GM12878 (cell line): ENCODE measurements at regions not wholly inside any gene's neighbourhood (a gene's known extent, or its start where the extent isn't known, plus 50 kb on each side); places are given as distances from the start of the nearest gene placed in this dataset.

Source experiments
- ATAC-seq: fragments of 200-7000 bp; cut with Tn5 transposase; 3 replicates; pipeline ENCODE4 v1.9.1; 2020; ENCODE audit warnings: mild to moderate bottlenecking, moderate library complexity
- BruUV-seq: library from RNA; stranded (reverse); fragments of 400-500 nt; replicated peaks from 2 replicates; lab custom pipeline; 2021; lab: Mats Ljungman, UMichigan
- CTCF ChIA-PET: fragments of 300-600 bp; sonication (Branson Sonifier 250); formaldehyde crosslinking; extraction: SDS; loops from one replicate; lab custom pipeline; 2021; ENCODE audit warnings: inconsistent platforms; lab: Yijun Ruan, JAX
- POLR2A ChIA-PET: fragments of 350-600 bp; formaldehyde crosslinking; extraction: SDS; loops from one replicate; lab custom pipeline; 2021; ENCODE audit warnings: inconsistent platforms; lab: Charles Lee
- RAD21 ChIA-PET: fragments of 300-600 bp; sonication (Branson Sonifier 250); formaldehyde crosslinking; loops from one replicate; lab custom pipeline; 2023; ENCODE audit warnings: antibody characterized with exemption; ENCODE audit not compliant: unreplicated experiment; lab: Charles Lee
- SMC1A ChIA-PET: fragments of 300-600 bp; sonication (Branson Sonifier 250); formaldehyde crosslinking; loops from one replicate; lab custom pipeline; 2023; ENCODE audit not compliant: unreplicated experiment, uncharacterized antibody; lab: Charles Lee
- DNase-seq: peaks from one replicate; pipeline ENCODE4 v3.0.0-alpha.2; 2011; ENCODE audit warnings: low read depth, low spot score
- FAIRE-seq: peaks from 3 replicates; lab custom pipeline; 2011; peaks lifted over from hg19 to GRCh38; lab: Jason Lieb, UNC
- H2AFZ ChIP-seq: 2 replicates; pipeline ENCODE4 v1.6.0; 2011; ENCODE audit warnings: low read depth, low read length, control low read depth; ENCODE audit not compliant: control insufficient read depth
- H3K27ac ChIP-seq: 2 replicates; pipeline ENCODE4 v1.5.1; 2011; ENCODE audit warnings: control low read depth; ENCODE audit not compliant: control insufficient read depth, insufficient read depth
- H3K27me3 ChIP-seq, 2 experiments: replicated peaks in 1 of 2; 2 replicates each; pipeline versions ENCODE4 v1.6.0 to v1.6.1; 2011; ENCODE audit warnings: low read length in 1 of 2; ENCODE audit not compliant: control insufficient read depth in 2 of 2, insufficient read depth in 2 of 2
- H3K36me3 ChIP-seq, 2 experiments: 2 replicates each; pipeline ENCODE4 v1.5.1; 2011; ENCODE audit warnings: low read length in 1 of 2; ENCODE audit not compliant: control insufficient read depth in 2 of 2, insufficient read depth in 2 of 2
- H3K4me1 ChIP-seq: 2 replicates; pipeline ENCODE4 v1.6.1; 2011; ENCODE audit warnings: mild to moderate bottlenecking, low read length, moderate library complexity, mixed read lengths; ENCODE audit not compliant: control insufficient read depth, insufficient read depth
- H3K4me2 ChIP-seq: 2 replicates; pipeline ENCODE4 v1.6.0; 2011; ENCODE audit warnings: control low read depth; ENCODE audit not compliant: control insufficient read depth, insufficient read depth
- H3K4me3 ChIP-seq: fragments of 200-600 bp; sonication (generic); 2 replicates; pipeline ENCODE4 v1.5.1; 2016
- H3K79me2 ChIP-seq: 2 replicates; pipeline ENCODE4 v1.6.0; 2011; ENCODE audit warnings: low read length; ENCODE audit not compliant: control insufficient read depth, insufficient read depth
- H3K9ac ChIP-seq: 2 replicates; pipeline ENCODE4 v1.8.0; 2011; ENCODE audit warnings: low read length, control low read depth, mixed read lengths; ENCODE audit not compliant: control insufficient read depth, insufficient read depth
- H3K9me3 ChIP-seq: replicated peaks from 3 replicates; pipeline ENCODE4 v1.5.1; 2011; ENCODE audit warnings: mild to moderate bottlenecking, low read length; ENCODE audit not compliant: control insufficient read depth, insufficient read depth
- H4K20me1 ChIP-seq: 2 replicates; pipeline ENCODE4 v1.6.0; 2011; ENCODE audit not compliant: control insufficient read depth, insufficient read depth
- CEBPB ChIP-seq, 2 experiments: fragments of 150-350 bp in 1 of 2; IDR thresholded peaks; 2 replicates each; pipeline ENCODE4 v1.6.1; 2012 to 2014; ENCODE audit warnings: low read depth in 2 of 2, low read length in 2 of 2, borderline replicate concordance in 1 of 2, inconsistent platforms in 1 of 2
- CHD4 ChIP-seq: fragments of 200-600 bp; sonication (generic); IDR thresholded peaks from 2 replicates; pipeline ENCODE4 v1.6.1; 2016; ENCODE audit warnings: mild to moderate bottlenecking
- SMC3 ChIP-seq: IDR thresholded peaks from 2 replicates; pipeline ENCODE4 v1.6.1; 2011; ENCODE audit warnings: low read length, improper control_type of control experiment, borderline replicate concordance
- SP1 ChIP-seq: IDR thresholded peaks from one replicate; pipeline ENCODE4 v1.6.1; 2011; ENCODE audit warnings: low read depth, low read length
- WGBS: methylation state at CpG from one replicate; pipeline ENCODE4 v1.1.6; 2016; ENCODE audit warnings: low lambda C conversion rate; ENCODE audit not compliant: insufficient replicate concordance, insufficient coverage; ENCODE audit errors: missing lambda C conversion rate; 5-methylcytosine and 5-hydroxymethylcytosine counted together
- in situ Hi-C: fragments of 300-500 bp; cut with MboI; formaldehyde crosslinking; loops from 9 replicates; pipeline ENCODE4 v1.14.3; 2018; ENCODE audit warnings: mixed read lengths
- intact Hi-C: fragments of 100-400 bp; cut with micrococcal nuclease; formaldehyde crosslinking; loops from one replicate; pipeline ENCODE4 v1.14.2; 2022; ENCODE audit not compliant: unreplicated experiment
- TF ChIP-seq, protein P1 (sequence below): fragments of 450-650 bp; formaldehyde crosslinking; IDR thresholded peaks from 2 replicates; pipeline ENCODE4 v1.4.0; 2022; ENCODE audit warnings: mild to moderate bottlenecking, moderate library complexity

DNA sequence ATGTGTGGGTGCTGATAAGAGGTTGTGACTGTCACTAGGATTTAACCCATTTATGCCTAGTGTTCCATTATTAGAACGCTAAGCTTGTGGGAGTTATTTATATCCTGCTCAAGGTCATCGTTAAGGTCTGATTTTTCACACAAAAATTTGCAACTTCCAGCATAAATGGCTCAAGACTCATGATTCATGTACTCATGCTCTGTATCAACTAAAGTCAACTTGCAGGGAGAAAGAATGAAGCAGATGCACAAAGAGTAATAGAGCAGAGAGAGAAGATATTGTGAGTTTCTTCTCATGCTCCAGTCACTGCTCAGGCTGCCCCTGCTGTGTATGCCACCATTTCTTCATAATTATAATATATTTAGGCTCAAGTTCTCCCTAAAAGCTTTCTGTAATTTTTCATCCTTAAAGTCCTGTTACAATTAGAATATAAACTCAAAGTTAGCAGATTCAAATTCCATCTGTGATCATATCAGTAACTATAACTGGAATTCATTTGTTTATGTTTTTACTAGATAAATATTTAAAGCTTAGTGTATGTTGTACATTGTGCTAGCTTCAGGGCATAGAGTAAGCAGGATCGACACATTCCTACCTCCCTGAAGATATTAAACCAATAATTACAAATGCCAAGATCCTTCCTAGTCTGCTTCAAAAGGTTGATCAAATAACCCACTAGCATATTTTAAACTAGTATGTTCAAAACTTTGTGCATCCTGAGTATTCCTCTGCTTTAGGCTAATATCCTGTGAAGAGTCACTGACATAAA, 136.7 kb downstream of the NUDT12 start:
- intact Hi-C loops = no loop called here
- Histone ChIP-seq H3K27me3 (no peaks in the 10 kb centered on the region), H4K20me1 (no peaks in the 10 kb centered on the region), H2AFZ (no peak overlapping the region), H3K4me1 (no peaks in the 10 kb centered on the region), H3K27ac (no peak overlapping the region), H3K4me2 (no peak overlapping the region)
- in situ Hi-C loops = no loop called here
- ChIA-PET CTCF (no interaction called here), SMC1A (no interaction called here), POLR2A (no interaction called here)
- FAIRE-seq = peak; percentile 7
- no TSS peak for BruUV-seq
- WGBS = 41% methylated on average over 3 of the region's 3 CpGs
- DNase-seq = no peak
- ATAC-seq = no peak
- TF ChIP-seq CEBPB (IDR thresholded peaks at IDR 0.05; ENCODE audit: borderline replicate concordance in 1 of 2, low read depth in 2 of 2, low read length in 2 of 2) (no peak), SP1 (no peak), CHD4 (no peak), SMC3 (no peak)
- TF ChIP-seq, protein P1, sequence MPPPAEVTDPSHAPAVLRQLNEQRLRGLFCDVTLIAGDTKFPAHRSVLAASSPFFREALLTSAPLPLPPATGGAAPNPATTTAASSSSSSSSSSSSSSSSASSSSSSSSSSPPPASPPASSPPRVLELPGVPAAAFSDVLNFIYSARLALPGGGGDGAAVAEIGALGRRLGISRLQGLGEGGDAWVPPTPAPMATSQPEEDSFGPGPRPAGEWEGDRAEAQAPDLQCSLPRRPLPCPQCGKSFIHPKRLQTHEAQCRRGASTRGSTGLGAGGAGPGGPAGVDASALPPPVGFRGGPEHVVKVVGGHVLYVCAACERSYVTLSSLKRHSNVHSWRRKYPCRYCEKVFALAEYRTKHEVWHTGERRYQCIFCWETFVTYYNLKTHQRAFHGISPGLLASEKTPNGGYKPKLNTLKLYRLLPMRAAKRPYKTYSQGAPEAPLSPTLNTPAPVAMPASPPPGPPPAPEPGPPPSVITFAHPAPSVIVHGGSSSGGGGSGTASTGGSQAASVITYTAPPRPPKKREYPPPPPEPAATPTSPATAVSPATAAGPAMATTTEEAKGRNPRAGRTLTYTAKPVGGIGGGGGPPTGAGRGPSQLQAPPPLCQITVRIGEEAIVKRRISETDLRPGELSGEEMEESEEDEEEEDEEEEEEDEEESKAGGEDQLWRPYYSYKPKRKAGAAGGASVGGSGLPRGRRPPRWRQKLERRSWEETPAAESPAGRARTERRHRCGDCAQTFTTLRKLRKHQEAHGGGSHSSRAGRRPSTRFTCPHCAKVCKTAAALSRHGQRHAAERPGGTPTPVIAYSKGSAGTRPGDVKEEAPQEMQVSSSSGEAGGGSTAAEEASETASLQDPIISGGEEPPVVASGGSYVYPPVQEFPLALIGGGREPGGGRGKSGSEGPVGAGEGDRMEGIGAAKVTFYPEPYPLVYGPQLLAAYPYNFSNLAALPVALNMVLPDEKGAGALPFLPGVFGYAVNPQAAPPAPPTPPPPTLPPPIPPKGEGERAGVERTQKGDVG (CRISPR knock-in tag) = no peak
- TF ChIP-seq, all 136 proteins: peak for 0
- H3K9me3 ChIP-seq = no peaks in the 10 kb centered on the region
- H3K9ac ChIP-seq = no peak overlapping the region
- H3K4me3 ChIP-seq = no peak overlapping the region
- RAD21 ChIA-PET = no interaction called here
- no peaks in the 10 kb centered on the region for H3K79me2 ChIP-seq
- H3K36me3 ChIP-seq = no peaks in the 10 kb centered on the region
